Breast epithelium (tissue), 3 donors: ENCODE measurements at regions not wholly inside any gene's neighbourhood (a gene's known extent, or its start where the extent isn't known, plus 50 kb on each side); places are given as distances from the start of the nearest gene placed in this dataset.

Source experiments
- CTCF ChIP-seq, 3 donors: fragments of 450-650 bp; IDR thresholded peaks; one replicate each; pipeline ENCODE4 v1.5.1; 2016 to 2017; ENCODE audit warnings: antibody characterized with exemption in 3 of 3, mild to moderate bottlenecking in 3 of 3, moderate library complexity in 3 of 3
- POLR2A ChIP-seq: fragments of 450-650 bp; IDR thresholded peaks from one replicate; pipeline ENCODE4 v1.6.1; 2016; ENCODE audit warnings: antibody characterized with exemption, mild to moderate bottlenecking, moderate library complexity
- POLR2AphosphoS5 ChIP-seq, 3 donors: sonication (generic); formaldehyde crosslinking; IDR thresholded peaks; one replicate each; pipeline ENCODE4 v1.6.1; 2017; ENCODE audit warnings: antibody characterized with exemption in 3 of 3

DNA sequence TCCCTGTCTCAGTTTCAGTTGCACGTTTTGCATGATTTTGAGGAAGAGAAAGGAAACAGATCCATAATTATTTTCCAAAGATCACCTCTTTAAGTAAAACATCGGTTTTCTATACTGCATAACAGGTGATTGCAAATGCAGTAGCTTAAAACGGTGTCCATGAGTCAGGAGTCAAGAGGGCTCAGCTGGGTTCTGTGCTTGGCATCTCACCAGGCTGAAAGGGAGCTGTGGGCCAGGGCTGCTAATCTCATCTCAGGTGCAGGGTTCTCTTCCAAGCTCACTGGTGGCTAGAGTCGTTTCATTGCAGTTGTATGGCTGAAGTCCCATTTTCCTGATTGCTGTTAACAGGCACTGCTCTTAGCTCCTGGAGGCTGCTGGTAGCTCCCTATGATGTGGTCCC is 57.0 kb upstream of the PRKCQ start:
- TF ChIP-seq CTCF (IDR thresholded peaks at IDR 0.05) = no peak
- no peak for TF ChIP-seq POLR2A
- TF ChIP-seq POLR2AphosphoS5 (IDR thresholded peaks at IDR 0.05) = no peak
